GM21619 (cell line): ENCODE measurements at regions not wholly inside any gene's neighbourhood (a gene's known extent, or its start where the extent isn't known, plus 50 kb on each side); places are given as distances from the start of the nearest gene placed in this dataset.

ENCODE experiments used
- ATAC-seq: cut with Tn5 transposase; IDR thresholded peaks from one replicate; pipeline ENCODE4 v1.9.1; 2021; ENCODE audit not compliant: unreplicated experiment

- ATAC-seq, result no peak
Observed at GRCh38 chr13:70923863-70924752, 815.9 kb upstream of the KLHL1 start.

GRCh38 chr13:70911286-70911685 lies 803.0 kb upstream of the KLHL1 start:
- no peak for ATAC-seq

- no peak for ATAC-seq
Observed at GRCh38 chr13:70908795-70909194, 800.5 kb upstream of the KLHL1 start.

DNA sequence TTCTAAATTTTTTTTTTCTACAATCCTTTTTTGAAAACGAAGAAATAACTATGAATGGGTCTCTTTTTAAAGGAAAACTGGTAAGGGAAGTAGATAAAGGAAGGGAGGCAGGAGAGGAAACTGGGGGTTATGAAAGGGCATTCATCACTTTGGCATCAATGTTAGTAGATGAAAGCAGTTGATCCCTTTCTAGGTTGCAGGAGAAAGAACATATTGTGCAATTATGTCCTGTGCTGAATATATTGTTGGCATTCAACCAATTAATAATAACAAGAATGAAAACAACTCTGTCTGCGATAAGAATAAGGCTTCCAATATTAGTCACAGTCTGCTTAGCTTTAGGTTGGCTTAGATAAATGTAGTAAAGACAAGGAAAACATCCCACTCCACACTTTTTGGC lies 796.8 kb upstream of the KLHL1 start:
- ATAC-seq, result no peak

- ATAC-seq, result no peak
Observed at GRCh38 chr13:70896136-70896535, 787.9 kb upstream of the KLHL1 start.

DNA sequence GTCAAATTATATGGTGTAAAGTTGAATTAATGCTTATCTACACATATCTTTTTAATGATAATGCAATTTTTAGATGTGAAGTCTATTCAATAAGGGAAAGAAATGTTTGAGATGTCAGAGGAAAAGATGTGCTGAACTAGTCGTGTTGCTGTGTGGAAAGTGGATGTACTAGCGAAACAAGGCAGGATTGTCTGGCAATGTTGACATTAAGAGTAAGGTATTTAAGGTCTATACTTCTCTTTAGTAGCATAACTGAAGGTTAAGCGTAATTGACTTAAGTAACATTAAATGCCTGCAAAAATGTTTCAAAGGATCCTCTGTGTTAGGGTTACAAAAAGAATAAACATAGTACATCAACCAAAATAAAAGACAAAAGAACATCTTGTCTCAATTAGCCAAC lies 787.3 kb upstream of the KLHL1 start:
- ATAC-seq, result no peak

GRCh38 chr13:70894258-70894657 lies 786.0 kb upstream of the KLHL1 start:
- no peak for ATAC-seq

GRCh38 chr13:70893832-70894231 lies 785.6 kb upstream of the KLHL1 start:
- peak; percentile 67 for ATAC-seq

- no peak for ATAC-seq
Observed at GRCh38 chr13:70890289-70890688, 782.0 kb upstream of the KLHL1 start.

GRCh38 chr13:70889163-70889562 lies 780.9 kb upstream of the KLHL1 start:
- ATAC-seq, result no peak

DNA sequence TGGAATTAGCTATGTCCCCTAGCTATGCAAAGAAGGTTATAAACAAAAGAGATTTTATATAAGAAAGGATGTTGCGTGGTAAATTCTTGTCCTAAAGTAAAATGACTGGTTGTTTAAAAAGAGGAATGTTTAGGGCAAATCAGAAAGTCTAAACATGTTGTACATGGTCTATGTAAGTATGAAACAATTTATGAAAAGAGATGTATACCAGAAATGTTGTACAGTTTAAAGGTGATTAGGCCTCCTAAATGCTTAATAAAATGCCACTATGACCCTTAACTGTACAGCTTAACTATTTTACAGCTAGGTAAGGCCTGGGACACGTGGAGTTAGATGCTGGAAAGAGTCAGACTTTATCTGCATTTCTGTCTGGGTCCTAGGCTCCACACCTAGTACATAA lies 775.9 kb upstream of the KLHL1 start:
- no peak for ATAC-seq

GRCh38 chr13:70874636-70875035 lies 766.4 kb upstream of the KLHL1 start:
- ATAC-seq, result no peak

DNA sequence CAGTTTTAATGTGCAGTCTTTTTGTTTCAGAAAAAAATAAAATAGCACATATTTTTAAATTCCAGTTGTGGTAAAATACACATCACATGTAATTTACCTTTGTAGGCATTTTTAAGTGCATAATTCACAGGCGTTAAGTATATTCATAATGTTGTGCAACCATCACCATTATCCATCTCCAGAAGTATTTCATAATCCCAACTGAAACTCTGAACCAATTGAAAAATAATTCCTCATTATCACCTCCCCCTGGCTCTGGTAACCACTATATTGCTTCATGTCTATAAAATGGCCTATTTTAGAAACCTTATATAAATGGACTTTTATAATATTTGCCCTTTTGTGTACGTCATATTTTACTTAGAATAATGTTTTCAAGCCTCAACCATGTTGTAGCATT lies 756.5 kb upstream of the KLHL1 start:
- no peak for ATAC-seq

DNA sequence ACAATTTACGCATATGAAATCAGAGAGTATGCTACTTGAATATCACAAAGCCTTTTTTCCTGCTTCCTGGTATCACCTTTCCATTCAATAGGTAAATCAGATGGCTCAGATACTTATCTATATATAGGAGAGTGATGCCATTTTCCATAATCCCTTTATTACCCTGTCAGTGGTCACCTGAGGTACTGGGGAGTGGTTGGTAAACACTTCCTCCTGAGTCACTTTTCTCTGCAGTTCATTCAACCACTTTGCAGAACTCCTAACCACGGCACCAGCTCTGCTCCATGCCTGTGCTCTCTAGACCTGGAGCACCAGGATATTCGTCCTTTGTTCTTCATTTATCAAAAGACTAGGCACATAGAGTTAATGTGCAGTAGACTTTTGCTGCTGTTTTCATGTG lies 748.5 kb upstream of the KLHL1 start:
- no peak for ATAC-seq

- ATAC-seq, result no peak
Observed at GRCh38 chr13:70856025-70856424, 747.8 kb upstream of the KLHL1 start.

DNA sequence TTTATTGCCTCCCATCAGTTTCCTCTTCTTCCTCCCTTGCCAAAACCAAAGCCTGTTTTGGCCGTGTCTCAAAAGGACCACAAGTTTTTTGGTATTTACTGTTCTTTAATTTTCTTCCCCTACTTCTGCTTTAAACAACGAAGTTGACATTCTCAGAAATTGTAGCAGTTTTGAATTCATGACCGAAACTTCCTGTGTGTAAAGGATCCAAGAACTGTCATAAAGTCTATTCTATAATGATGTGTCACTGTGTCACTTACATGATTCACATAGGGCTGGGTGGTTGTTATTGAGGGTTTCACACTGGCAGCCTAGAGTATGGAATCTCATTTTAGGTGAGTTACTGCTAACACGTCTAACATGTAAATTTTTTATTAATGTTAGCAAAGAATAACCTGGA lies 741.0 kb upstream of the KLHL1 start:
- no peak for ATAC-seq

- no peak for ATAC-seq
Observed at GRCh38 chr13:70844391-70845108, 736.3 kb upstream of the KLHL1 start.

DNA sequence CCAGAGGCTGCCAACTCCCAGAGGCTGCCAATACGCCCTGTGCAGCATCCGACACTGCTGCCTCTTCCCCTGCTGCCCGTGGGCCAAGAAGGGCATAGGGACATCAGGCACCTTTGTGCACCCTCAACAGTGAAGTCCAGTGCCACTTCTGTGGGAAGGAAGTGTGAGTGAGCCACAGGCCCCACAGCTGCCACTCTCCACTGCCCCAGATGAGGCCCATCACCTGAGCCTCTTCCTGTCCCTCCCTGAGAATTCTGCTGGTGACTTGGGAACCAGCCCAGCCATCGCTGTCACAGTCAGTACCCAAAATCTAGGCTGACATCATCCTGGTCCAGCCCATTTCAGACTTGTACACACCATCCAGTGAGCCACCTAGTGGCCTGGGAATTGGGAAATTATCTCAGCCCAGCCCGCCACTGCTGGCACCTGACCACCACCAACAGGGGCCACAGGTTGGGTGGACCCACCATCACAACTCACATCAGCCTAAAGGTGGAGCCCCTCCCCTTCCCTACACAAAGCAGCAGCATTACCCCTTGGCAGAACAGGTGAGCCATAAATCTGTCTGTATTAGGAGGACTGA lies 733.9 kb upstream of the KLHL1 start:
- no peak for ATAC-seq

GRCh38 chr13:70841240-70842061 lies 733.2 kb upstream of the KLHL1 start:
- no peak for ATAC-seq

- no peak for ATAC-seq
Observed at GRCh38 chr13:70835371-70835770, 727.1 kb upstream of the KLHL1 start.

GRCh38 chr13:70829748-70830147 lies 721.5 kb upstream of the KLHL1 start:
- no peak for ATAC-seq
